ENCODE measurements at regions not wholly inside any gene's neighbourhood (a gene's known extent, or its start where the extent isn't known, plus 50 kb on each side); places are given as distances from the start of the nearest gene placed in this dataset.

DNA sequence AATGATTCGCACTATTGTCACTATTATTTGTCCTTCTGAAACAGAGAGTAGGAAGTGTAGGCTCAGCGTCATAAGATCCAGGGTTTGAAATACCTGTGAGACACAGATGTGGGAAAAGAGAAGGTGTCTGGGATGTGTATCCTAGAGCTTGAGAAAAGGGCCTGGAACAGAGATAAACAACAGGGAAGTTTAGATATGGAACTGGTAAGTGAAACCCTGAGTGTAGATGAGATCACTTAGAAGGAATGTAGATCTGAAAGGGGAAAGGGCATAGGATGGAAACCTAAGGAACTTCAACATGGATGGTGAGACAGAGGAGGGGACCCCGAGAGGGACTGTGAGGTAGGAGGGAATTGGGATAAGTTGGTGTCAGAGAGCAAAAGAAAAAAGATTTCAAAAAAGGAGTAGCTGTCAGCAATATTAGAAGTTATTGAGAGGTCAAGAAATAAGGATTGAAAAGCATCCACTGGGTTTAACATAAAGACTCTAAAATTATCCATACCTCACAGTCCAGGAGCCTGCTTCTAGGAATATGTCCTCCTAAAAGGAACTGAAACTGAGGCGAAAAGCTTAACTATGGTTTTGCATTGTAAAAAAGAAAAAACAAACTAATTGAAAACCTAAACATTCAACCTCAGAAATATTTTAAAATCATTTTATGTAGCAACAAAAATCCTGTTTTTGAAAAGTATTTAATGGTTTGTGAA is 119.2 kb upstream of the NPVF start:
- Histone ChIP-seq H2AFZ (ENCODE audit: low read length) (no peak overlapping the region), H3K4me2 (ENCODE audit: extremely low read depth, insufficient read depth, low read length) (no peak overlapping the region), H4K20me1 (ENCODE audit: control insufficient read depth, extremely low read depth, insufficient read depth, low read length) (no peaks in the 10 kb centered on the region), H3K9ac (ENCODE audit: insufficient read depth, low read length) (no peak overlapping the region), H3K27ac (ENCODE audit: insufficient read depth, low read length) (no peak overlapping the region), H3K9me3 (ENCODE audit: control insufficient read depth, insufficient read depth, low read depth, low read length) (no peaks in the 10 kb centered on the region), H3K4me1 (ENCODE audit: control insufficient read depth, extremely low read depth, insufficient read depth, low read length) (no peaks in the 10 kb centered on the region), H3K4me3 (replicated peaks in 1 of 4; ENCODE audit: control extremely low read depth in 1 of 4, insufficient read depth in 1 of 4, low read depth in 3 of 4, low read length in 4 of 4) (no peak overlapping the region), H3K36me3 (ENCODE audit: control insufficient read depth, insufficient read depth, low read length) (no peaks in the 10 kb centered on the region), H3K27me3 (ENCODE audit: control insufficient read depth, insufficient read depth, low read length) (no peaks in the 10 kb centered on the region), H3K79me2 (ENCODE audit: control insufficient read depth, insufficient read depth, low read length) (no peaks in the 10 kb centered on the region)
- no peak for DNase-seq (ENCODE audit: low read depth in 2 of 2)
- TF ChIP-seq EZH2 (IDR thresholded peaks at IDR 0.05; ENCODE audit: low read length, missing control alignments): no peak
- TF ChIP-seq, protein P1, sequence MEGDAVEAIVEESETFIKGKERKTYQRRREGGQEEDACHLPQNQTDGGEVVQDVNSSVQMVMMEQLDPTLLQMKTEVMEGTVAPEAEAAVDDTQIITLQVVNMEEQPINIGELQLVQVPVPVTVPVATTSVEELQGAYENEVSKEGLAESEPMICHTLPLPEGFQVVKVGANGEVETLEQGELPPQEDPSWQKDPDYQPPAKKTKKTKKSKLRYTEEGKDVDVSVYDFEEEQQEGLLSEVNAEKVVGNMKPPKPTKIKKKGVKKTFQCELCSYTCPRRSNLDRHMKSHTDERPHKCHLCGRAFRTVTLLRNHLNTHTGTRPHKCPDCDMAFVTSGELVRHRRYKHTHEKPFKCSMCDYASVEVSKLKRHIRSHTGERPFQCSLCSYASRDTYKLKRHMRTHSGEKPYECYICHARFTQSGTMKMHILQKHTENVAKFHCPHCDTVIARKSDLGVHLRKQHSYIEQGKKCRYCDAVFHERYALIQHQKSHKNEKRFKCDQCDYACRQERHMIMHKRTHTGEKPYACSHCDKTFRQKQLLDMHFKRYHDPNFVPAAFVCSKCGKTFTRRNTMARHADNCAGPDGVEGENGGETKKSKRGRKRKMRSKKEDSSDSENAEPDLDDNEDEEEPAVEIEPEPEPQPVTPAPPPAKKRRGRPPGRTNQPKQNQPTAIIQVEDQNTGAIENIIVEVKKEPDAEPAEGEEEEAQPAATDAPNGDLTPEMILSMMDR (conservative IDR thresholded peaks at IDR 0.05 in 1 of 2, IDR thresholded peaks at IDR 0.05 in 1 of 2; ENCODE audit: low read depth in 1 of 2, low read length in 2 of 2): no peak

DNA sequence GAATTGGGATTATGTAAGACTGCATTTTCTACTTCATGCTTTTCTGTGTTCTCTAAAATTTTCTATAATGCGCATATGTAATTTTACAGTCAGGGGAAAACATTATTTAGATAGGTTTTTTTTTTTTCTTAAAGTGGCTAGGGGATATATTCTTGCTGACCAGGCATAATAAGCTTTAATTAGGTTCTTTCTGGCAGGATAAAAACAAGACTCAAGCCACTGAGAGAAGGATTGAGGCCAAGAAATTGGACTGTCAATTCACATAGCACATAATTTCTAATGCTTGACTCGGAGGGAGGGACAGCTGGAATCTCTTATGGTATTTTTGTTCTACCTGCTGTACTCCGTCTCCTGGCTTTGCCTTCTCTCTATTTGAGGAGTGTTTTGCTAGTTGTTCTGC is 119.8 kb upstream of the NPVF start:
- no peak overlapping the region for H3K4me2 ChIP-seq (ENCODE audit: extremely low read depth, insufficient read depth, low read length)
- no peaks in the 10 kb centered on the region for H3K79me2 ChIP-seq (ENCODE audit: control insufficient read depth, insufficient read depth, low read length)
- no peak for TF ChIP-seq EZH2 (IDR thresholded peaks at IDR 0.05; ENCODE audit: low read length, missing control alignments)
- TF ChIP-seq, protein P1 (conservative IDR thresholded peaks at IDR 0.05 in 1 of 2, IDR thresholded peaks at IDR 0.05 in 1 of 2; ENCODE audit: low read depth in 1 of 2, low read length in 2 of 2): no peak
- H3K9ac ChIP-seq (ENCODE audit: insufficient read depth, low read length): no peak overlapping the region
- DNase-seq (ENCODE audit: low read depth in 2 of 2): no peak
- no peaks in the 10 kb centered on the region for H3K36me3 ChIP-seq (ENCODE audit: control insufficient read depth, insufficient read depth, low read length)
- H2AFZ ChIP-seq (ENCODE audit: low read length): no peak overlapping the region
- H3K9me3 ChIP-seq (ENCODE audit: control insufficient read depth, insufficient read depth, low read depth, low read length): no peaks in the 10 kb centered on the region
- no peaks in the 10 kb centered on the region for H4K20me1 ChIP-seq (ENCODE audit: control insufficient read depth, extremely low read depth, insufficient read depth, low read length)
- H3K27me3 ChIP-seq (ENCODE audit: control insufficient read depth, insufficient read depth, low read length): no peaks in the 10 kb centered on the region
- H3K4me1 ChIP-seq (ENCODE audit: control insufficient read depth, extremely low read depth, insufficient read depth, low read length): no peaks in the 10 kb centered on the region
- no peak overlapping the region for H3K4me3 ChIP-seq (replicated peaks in 1 of 4; ENCODE audit: control extremely low read depth in 1 of 4, insufficient read depth in 1 of 4, low read depth in 3 of 4, low read length in 4 of 4)
- H3K27ac ChIP-seq (ENCODE audit: insufficient read depth, low read length): no peak overlapping the region

DNA sequence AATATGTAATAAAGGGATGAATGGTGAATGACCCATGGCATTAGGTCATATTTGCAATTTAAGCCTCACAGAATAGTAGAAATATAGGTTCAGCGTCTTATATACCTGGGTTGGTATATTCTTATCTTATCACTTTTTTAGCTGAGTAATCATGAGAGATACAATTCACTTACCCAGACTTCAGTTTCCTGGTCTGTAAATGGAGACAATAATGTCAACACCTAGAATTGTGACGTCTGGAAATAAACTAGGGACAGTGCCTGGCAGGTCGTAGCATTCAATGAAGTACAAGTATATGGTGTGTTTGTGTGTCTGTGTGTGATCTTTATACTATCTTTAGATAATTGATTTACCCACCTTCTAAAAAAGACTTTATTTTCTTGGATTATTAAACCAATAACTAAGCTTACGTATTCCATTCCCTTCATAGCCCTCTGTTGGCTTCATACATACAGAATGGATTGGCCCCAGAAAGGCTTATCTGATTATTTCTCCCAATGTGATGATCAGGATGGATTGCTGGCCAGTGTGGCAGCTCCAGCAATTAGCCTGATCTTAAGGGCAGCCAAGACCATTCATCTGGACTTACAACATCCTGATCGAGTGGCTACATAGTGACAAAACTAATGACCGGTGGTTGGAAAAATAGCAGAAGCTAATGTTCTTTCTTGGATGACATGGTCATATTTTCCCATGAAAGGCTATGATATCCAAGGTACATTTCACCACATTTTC is 121.2 kb upstream of the NPVF start:
- Histone ChIP-seq H3K27me3 (ENCODE audit: control insufficient read depth, insufficient read depth, low read length) (no peaks in the 10 kb centered on the region), H3K4me1 (ENCODE audit: control insufficient read depth, extremely low read depth, insufficient read depth, low read length) (no peaks in the 10 kb centered on the region), H3K36me3 (ENCODE audit: control insufficient read depth, insufficient read depth, low read length) (no peaks in the 10 kb centered on the region), H3K9me3 (ENCODE audit: control insufficient read depth, insufficient read depth, low read depth, low read length) (no peaks in the 10 kb centered on the region), H4K20me1 (ENCODE audit: control insufficient read depth, extremely low read depth, insufficient read depth, low read length) (no peaks in the 10 kb centered on the region), H3K79me2 (ENCODE audit: control insufficient read depth, insufficient read depth, low read length) (no peaks in the 10 kb centered on the region), H3K4me2 (ENCODE audit: extremely low read depth, insufficient read depth, low read length) (no peak overlapping the region), H3K27ac (ENCODE audit: insufficient read depth, low read length) (no peak overlapping the region), H3K4me3 (replicated peaks in 1 of 4; ENCODE audit: control extremely low read depth in 1 of 4, insufficient read depth in 1 of 4, low read depth in 3 of 4, low read length in 4 of 4) (no peak overlapping the region), H2AFZ (ENCODE audit: low read length) (no peak overlapping the region), H3K9ac (ENCODE audit: insufficient read depth, low read length) (no peak overlapping the region)
- no peak for DNase-seq (ENCODE audit: low read depth in 2 of 2)
- no peak for TF ChIP-seq EZH2 (IDR thresholded peaks at IDR 0.05; ENCODE audit: low read length, missing control alignments)
- TF ChIP-seq, protein P1 (conservative IDR thresholded peaks at IDR 0.05 in 1 of 2, IDR thresholded peaks at IDR 0.05 in 1 of 2; ENCODE audit: low read depth in 1 of 2, low read length in 2 of 2): no peak
